Activated T-cell treated with anti-CD3 and anti-CD28 coated beads for 24 hours (primary cell): ENCODE measurements at regions not wholly inside any gene's neighbourhood (a gene's known extent, or its start where the extent isn't known, plus 50 kb on each side); places are given as distances from the start of the nearest gene placed in this dataset.

Source experiments
- DNase-seq: peaks from one replicate; pipeline ENCODE4 v3.0.0-alpha.2; 2020; ENCODE audit warnings: low read depth

DNA sequence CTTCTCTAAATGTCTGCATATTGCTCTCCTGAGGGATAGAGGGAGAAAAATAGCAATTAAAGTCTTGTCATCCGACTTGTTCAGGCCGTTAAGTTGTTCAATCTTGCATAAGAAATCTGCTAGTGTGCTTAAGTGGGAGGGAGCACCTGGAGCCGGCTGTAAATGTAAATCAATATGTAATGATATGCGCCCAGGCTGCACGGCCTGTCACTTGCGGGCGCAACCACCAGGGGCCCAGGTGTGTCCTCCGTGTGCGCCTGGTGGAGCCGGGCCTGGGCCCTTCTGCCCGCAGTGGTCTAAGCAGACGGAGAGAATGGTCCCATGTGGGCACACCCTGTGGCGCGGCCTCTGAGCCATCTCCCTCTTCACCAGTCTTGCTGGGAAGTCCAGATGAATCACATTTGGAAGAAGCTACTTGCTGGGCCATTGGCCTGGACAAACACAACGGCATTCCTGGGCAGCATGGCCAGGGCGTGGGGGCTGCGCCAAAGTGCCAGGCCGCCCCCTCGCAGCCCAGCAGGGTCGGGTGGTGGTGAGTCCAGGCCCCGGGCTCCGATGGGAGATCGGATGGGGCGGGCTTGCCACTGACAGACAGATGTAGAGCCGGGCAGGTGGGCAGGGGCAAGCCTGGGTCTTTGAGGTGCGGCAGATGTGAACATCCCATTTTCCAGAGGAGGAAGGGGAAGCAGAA lies 193.3 kb upstream of the C14orf180 start:
- no peak for DNase-seq

DNA sequence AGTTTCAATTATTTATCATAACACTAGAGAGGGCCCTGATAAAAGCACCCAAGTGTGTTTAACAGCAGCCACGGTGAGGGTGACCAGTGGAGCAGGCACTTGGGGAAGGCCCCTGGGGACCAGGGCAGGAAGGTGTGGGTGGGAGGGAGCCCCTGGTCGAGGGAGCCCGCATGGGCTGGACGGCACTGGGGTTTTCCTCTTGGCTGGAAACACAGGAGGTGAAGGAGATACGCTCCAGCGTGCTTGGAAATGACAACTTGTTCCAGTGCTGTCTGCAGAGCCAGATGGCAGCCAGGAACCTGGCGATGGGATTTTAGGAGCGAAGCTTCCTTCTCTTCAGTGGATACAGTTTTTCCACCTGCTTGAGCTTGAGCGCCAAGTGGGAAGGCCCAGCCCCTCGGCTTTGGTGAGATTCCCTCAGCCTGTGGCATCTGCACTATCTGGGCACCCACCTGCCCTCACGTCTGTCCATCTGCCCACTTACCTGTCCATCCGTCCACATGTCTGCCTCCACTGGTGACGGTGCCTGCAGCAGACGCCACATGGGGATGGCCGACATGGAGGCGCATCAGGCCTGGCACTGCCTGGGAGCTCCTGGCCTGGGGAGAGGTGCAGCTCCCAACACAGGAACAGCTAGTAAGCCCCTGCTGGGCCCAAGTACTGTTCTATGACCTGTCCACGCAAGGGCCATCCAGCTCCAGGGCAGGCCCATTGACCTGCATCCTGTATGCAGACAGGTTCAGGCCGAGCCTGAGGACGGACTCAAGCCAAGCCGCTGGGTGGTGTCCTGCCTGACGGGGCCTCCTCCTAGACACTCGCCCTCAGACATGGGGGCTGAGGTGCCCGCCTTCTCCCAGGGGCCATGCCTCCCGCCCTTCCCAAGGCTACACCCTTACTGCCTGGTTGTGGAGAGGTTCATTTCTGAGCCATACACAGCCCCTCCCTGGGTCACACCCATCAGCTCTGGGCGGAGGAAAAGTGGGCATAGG lies 192.2 kb upstream of the C14orf180 start:
- no peak for DNase-seq

- no peak for DNase-seq
These were observed 191.5 kb upstream of the C14orf180 start for GRCh38 chr14:104388011-104388521.

DNA sequence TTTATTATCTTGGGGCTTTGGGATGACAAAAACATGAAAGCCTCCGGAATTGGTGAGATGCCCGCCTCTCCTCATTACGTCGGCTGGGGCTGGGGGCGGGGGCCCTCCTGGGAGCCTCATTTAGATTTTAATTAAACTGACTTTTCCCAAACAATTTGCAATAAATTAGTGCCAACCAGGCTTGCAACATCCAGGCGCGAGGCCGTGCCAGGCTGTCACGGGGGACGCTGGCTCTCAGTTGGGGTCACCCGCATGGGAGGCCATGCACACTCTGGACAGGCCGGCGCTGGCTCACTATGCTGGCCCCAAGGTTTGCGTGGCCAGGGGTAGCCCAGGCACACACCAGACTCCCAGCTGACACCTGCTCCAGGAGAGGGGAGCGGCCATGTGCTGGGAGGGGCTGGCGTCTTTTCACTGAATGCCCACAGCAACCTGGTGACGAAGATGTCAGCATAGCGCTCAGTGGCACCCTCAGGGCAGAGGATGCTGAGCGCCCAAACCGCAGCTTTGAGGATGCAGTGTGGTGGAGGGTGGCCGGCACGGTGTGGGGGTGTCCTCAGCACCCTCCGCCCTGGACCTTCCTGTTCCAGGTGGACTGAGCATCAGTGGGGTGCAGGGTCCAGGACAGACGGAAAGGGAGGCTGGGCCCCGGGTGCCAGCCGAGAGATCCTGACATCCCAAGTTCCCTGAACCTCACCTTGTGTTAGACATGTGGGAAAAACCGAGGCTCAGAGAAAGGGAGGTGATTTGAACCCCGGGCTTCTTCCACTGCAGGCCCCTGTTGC lies 190.8 kb upstream of the C14orf180 start:
- DNase-seq, result no peak

DNA sequence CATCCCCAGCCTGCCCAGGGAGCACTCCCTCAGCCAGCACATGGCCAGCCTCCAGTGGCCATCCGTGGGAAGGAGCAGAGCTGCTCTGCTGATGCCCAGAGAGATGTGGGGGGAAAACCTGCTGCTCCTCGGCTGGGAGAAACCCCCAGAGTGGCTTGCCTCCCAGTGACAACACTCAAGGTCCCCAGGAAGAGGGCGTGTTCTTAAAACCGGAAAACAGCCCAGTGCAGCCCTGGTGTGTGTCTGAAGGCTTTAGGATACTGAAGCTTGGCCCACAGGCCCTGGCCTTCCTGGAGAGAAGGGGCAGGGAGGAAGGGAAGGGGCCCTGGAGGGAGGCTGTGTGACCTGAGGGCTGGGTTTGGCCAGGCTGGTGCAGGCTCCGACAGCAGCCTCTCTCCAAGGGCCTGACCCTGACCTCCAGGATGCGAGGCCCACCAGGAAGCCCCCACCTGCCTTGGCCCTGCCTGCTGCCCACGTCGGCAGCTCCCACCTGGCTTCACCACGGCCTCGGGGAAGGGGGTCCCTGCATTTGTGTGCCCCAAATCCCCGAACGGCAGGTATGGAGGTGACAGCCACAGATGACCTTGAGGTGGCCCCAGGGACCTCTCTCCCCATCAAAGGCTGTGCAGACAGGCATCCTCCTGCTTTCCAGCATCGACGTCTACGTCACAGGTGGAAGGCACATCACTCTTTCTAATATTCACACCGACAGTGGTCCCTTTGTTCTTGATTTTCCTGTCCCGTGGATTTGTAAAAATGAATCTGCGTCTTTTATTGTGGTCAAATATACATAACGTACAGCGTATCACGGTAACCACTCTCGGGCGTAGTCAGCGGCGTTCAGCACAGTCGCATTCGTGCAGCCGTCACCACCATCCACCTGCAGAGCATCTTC lies 190.0 kb upstream of the C14orf180 start:
- DNase-seq, result no peak

DNA sequence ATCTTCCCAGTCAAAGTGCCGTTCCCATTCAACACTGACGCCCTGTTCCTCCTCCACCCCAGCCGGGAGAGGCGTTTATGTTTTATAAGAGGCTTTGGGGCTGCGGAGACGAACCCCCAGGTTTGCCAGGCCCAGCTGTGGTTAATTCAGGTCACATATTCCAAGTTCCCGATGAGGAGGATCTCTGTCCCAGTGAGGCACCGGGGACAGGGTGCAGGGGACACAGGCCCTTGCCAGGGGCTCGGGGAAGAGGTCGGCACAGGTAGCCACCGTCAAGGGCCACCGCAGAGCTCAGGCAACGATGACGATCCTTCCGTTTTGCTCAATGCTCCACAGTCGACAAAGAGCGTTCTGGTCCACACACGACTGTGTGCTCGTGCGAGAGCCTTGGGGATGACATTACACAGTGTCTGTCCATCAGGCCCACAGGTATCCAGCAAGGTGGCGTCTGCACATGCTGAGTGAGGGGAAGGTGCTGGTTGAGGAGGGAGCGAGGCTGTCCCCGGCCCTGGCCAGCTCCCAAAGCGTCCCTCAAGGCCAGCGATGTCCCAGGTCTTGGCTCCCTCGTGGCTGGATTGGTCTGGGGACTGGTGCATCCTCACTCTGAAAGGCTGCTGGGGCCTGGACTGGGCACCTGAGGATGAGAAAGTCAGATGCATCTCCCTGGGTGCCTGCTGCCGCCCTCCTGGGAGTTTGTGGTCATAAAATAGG lies 189.2 kb upstream of the C14orf180 start:
- DNase-seq, result no peak

- DNase-seq, result no peak
These were observed 188.3 kb upstream of the C14orf180 start for GRCh38 chr14:104390941-104391901.

GRCh38 chr14:104392001-104392395 lies 187.6 kb upstream of the C14orf180 start:
- no peak for DNase-seq

GRCh38 chr14:104392396-104393198 lies 187.0 kb upstream of the C14orf180 start:
- no peak for DNase-seq

DNA sequence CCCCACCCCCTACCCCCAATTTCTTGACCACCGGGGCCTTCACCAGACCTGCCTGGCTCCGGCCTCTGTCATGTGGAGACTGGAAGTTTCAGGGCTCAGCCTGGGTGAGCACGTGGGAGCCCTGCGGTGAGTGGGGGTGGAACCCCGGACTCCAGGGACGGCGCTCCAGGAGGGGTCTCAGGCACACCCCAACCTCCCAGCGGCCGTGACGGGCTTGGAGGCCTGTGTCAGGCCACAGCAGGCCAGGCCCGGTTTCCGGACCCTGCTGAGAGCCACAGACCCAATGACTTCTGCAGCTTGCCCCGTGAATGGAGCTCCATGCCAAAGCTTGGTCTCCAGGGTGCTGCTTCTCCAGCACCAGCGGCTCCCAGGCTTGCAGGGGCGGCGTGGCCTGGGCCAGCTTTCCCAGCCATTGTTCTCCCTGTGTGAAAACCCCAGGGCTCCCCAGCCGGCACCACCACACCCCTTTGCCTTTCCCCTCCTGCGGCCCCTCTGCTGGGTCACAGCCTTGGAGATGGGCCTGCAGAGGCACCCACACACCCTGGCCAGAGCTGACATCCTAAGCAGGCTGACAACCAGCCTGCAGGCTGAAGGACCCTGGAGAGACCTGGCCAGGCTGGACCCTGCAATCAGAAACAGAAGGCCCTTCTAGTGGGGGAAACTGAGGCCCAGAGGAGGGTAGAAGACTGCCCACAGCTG lies 186.2 kb upstream of the C14orf180 start:
- DNase-seq, result no peak

GRCh38 chr14:104393898-104394381 lies 185.6 kb upstream of the C14orf180 start:
- peak; percentile 35 for DNase-seq

GRCh38 chr14:104394409-104394851 lies 185.1 kb upstream of the C14orf180 start:
- no peak for DNase-seq

DNA sequence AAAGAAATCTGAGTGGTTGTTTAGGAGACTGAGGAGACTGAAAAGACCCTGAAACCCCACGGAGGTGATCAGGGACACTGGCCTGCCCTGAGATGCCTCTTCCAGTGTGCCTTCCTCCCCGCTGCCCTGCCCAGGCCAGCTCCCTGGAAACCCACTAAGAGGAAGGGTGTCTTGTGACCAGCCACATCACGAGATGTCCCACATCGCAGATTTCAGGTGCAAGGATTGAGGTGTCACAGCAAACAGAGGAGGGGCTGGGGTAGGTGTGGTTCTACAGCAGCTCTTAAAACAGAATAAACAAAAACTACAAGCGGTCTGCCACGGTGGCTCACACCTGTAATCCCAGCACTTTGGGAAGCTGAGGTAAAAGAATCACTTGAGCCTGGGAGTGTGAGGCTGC lies 184.3 kb upstream of the C14orf180 start:
- no peak for DNase-seq

DNA sequence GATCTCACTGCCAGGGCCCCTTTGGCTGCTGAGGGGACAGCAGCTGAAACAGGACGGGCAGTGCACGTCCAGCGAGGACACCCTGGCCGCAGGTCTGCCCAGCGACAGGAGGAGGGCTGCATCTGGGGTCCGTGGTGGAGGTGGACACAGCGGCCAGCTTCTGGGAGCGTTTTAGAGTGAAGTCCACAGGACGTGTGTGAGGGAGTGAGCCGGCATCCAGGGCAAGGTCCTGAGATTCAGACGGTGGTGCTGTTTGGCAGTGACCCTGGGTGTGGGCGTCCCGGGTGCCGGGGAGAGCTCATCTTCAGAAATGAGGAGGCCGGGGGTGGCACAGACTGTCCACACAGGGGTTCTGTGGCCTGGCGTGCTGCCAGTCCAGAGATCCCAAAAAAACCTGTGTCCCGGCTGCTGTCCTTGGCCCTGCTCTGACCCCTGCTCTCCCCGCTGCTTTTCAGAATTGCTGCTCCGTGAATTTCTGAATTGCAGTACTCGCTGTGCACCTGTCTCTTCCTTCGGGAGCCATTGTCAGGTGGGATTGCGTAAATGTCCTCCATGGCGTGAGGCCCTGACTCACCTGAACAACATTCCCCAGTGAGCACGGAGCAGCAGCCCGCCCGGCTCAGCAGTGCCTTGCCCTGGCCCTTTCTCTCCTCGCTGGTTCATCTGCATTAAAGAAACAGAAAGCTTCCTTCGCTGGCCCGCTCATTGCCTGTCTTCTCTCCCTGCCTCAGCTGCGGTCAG lies 183.5 kb upstream of the C14orf180 start:
- DNase-seq, result no peak

DNA sequence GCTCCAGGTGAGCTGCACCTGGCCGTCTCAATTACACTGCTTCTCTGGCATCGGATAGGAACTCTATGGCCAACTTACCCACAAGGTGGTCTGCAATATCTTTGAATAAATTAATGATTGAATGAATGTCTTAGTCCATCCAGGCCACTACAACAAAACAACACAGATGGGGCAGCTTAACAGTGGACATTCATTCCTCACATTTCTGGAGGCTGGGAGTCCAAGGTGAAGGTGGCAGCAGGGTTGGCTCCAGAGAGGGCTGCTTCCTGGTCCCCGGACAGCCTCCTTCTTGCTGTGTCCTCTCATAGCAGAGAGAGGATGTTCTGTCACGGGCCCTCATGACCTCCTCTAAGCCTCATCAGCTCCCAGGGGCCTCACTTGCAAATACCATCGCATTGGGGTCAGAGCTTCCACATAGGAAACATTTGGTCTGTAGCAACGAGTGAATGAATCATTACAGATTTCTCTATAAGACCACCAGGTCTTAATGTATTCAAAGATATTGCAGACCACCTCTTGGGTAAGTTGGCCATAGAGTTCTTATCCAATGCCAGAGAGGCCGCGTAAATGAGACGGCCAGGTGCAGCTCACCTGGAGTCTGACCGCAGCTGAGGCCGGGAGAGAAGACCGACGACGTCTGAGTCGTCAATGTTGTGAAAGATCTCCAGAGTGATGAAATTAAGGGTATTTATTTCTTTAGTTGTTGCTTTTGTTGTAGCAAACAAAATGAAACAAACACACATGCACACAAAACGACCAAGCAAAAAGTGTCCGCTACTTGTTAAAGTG lies 182.7 kb upstream of the C14orf180 start:
- DNase-seq, result no peak

DNA sequence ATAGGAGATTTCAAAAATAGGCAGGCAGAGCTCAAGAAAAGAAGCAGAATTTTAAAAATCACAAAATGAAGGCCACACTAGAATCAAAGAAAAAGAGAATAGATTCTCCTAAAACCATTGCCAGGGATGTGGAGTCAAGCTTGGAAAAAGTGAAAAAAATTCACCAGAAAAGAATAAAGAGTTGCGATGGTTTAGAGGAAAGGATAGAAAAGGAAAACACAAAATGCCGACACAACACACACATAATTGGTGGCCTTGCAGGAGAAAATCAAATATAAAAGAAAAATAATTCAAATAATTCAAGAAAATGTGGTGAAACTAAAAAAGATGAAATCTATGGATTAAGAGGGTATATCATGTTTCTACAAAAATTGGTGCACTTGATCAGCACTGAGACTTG lies 181.6 kb upstream of the C14orf180 start:
- no peak for DNase-seq
